ENCODE measurements at regions not wholly inside any gene's neighbourhood (a gene's known extent, or its start where the extent isn't known, plus 50 kb on each side); places are given as distances from the start of the nearest gene placed in this dataset.
"Not testable (repeated sequence)": the region's sequence is repeated elsewhere in the genome, so short reads cannot be mapped to it uniquely, and the experiment has no call there.

GRCh38 chr12:23389315-23389714, 560.2 kb downstream of the SOX5 start:
- not testable (repeated sequence) for DNase-seq

GRCh38 chr12:23399402-23399933, 550.0 kb downstream of the SOX5 start:
- DNase-seq: no peak

GRCh38 chr12:23415180-23415579, 534.3 kb downstream of the SOX5 start:
- no peak for DNase-seq

- no peak for DNase-seq
Measured at GRCh38 chr12:23421556-23421955, 527.9 kb downstream of the SOX5 start.

- no peak for DNase-seq
Measured at GRCh38 chr12:23423097-23423687, 526.3 kb downstream of the SOX5 start.

- DNase-seq: no peak
Measured at GRCh38 chr12:23423796-23424195, 525.7 kb downstream of the SOX5 start.

GRCh38 chr12:23424685-23425084, 524.8 kb downstream of the SOX5 start:
- DNase-seq: no peak

- DNase-seq: no peak
Measured at GRCh38 chr12:23426328-23426727, 523.1 kb downstream of the SOX5 start.

DNA sequence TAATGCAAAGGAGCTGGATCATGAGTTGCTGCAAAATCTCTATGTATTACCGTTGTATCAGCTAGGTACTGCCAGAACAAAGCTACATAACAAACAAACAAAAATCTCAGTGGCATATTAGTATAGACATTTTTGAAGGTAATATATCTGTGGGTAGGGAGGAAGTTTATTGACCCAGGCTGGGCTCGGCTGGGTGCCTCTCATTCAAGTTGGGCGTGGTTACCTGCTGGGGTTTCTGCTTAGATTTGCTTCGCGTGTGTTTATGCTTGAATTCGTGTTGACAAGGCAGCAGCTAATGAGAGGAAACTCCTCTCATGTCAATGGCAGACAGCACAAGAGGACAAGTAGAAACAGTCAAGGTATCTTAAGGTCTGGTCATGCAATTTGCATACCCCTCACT, 520.7 kb downstream of the SOX5 start:
- no peak for DNase-seq

DNA sequence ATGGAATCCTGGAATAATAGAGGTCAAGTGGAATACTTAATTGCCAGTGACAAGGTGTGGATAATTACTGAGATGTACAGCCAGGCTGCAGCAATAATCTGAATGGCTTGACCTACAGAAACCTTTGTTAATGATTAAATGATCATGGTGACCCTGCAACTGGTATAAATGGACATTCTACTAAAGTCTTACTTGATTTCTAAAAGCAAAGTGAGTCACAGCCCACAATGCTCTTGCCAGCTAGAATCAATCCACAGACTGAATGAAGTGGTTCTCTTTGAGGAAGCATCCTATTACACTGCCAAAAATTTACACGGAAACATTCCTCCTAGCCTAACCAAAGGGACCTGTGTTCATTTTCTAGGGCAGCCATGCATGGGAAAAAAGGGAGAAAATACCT, 518.5 kb downstream of the SOX5 start:
- no peak for DNase-seq

- DNase-seq: no peak
Measured at GRCh38 chr12:23433121-23433520, 516.3 kb downstream of the SOX5 start.

GRCh38 chr12:23434154-23434553, 515.3 kb downstream of the SOX5 start:
- DNase-seq: no peak

- no peak for DNase-seq
Measured at GRCh38 chr12:23446746-23447145, 502.7 kb downstream of the SOX5 start.

- no peak for DNase-seq
Measured at GRCh38 chr12:23450810-23451209, 498.7 kb downstream of the SOX5 start.

DNA sequence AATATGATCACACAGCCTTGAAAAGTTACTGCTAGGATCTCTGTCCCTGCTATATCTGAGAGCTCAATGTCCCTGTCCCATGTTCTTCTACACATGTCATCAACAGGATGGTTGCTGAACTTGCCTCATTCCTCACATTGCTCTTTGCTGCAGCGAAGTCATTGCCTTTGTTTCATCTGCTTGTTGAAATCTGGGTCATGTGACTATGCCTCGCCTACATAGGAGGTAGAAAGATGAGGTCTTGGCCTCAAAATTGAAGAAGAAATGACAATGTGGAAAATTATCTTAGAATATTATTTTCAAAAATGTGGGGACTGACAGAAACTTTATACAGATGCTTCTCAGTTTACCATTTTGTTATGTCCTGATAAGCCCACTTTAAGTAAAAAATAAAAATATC, 494.2 kb downstream of the SOX5 start:
- DNase-seq: no peak

DNA sequence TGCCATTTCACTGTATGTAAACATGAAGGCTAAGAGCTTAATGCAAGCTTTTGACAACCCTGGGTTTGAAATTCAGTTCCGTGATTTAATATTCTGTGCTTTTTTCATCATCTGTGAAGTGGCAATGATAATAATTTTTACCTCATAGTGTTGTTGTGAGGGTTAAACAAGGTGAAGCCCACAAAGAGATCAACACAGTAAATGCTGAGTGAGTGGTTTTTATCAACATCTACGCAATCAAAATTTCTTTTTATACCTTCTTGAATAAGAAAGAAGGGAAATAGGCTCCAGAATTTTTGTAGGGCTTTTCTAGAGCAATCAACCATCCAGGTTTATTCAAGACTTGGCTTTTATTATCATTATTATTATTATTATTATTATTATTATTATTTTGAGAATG, 490.8 kb downstream of the SOX5 start:
- no peak for DNase-seq

GRCh38 chr12:23462546-23462945, 486.9 kb downstream of the SOX5 start:
- DNase-seq: no peak

DNA sequence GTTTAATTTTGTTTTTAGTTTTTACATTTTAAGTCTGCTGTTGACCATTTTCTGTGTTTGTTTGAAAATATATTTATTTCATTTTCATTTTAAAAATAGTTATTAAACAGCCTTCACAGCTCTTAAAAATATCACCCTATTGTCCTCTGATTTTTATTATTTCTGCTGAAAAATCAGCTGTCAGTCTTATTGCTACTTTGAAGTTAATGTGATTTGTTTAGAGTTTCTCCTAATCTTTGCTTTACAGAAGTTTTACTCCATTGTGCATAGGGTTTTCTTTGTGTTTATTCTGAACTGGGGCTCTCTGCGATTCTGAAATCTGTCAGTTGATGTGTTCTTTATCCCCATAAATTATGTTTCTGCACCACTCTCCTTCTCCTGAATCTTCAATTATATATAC, 486.3 kb downstream of the SOX5 start:
- no peak for DNase-seq

- DNase-seq: no peak
Measured at GRCh38 chr12:23464241-23464812, 485.1 kb downstream of the SOX5 start.

- DNase-seq: no peak
Measured at GRCh38 chr12:23472329-23472971, 477.0 kb downstream of the SOX5 start.

- no peak for DNase-seq
Measured at GRCh38 chr12:23473071-23473470, 476.4 kb downstream of the SOX5 start.

DNA sequence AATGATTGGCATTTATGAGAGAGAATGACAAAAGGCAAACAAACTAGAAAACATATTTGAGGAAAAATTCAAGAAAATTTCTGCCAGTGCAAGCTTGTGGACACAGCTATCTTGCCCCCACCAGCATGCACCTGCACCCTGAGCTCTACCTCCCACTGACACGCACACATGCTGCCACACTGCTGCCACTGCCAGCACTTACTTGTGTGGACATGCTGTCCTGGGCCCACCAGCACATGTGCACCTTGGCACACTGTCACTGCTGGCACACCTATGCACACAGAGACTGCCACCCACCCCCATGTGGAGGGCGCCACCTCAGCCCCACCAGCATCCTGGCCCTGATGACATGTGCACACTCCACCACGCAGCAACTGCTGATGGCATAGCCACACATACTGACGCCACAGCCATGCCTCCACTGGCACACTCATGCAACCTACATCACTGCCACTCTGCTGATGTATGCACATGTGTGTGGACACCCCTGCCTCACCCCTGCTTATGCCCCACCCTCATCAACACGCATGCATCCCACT, 475.0 kb downstream of the SOX5 start:
- no peak for DNase-seq
